ENCODE measurements at regions not wholly inside any gene's neighbourhood (a gene's known extent, or its start where the extent isn't known, plus 50 kb on each side); places are given as distances from the start of the nearest gene placed in this dataset.

- no peak for DNase-seq (ENCODE audit: extremely low read depth, insufficient read length)
Observed at GRCh38 chr18:76213991-76214390, 281.1 kb downstream of the ZNF516 start.

GRCh38 chr18:76212960-76213359 lies 282.1 kb downstream of the ZNF516 start:
- Histone ChIP-seq H3K27me3 (replicated peaks; ENCODE audit: control insufficient read depth, insufficient read depth, low read length) (no peaks in the 10 kb centered on the region), H3K36me3 (ENCODE audit: control insufficient read depth, insufficient read depth, low read length) (no peaks in the 10 kb centered on the region), H3K4me3 (replicated peaks; ENCODE audit: low read depth, low read length) (no peak overlapping the region)
- TF ChIP-seq, protein P1, sequence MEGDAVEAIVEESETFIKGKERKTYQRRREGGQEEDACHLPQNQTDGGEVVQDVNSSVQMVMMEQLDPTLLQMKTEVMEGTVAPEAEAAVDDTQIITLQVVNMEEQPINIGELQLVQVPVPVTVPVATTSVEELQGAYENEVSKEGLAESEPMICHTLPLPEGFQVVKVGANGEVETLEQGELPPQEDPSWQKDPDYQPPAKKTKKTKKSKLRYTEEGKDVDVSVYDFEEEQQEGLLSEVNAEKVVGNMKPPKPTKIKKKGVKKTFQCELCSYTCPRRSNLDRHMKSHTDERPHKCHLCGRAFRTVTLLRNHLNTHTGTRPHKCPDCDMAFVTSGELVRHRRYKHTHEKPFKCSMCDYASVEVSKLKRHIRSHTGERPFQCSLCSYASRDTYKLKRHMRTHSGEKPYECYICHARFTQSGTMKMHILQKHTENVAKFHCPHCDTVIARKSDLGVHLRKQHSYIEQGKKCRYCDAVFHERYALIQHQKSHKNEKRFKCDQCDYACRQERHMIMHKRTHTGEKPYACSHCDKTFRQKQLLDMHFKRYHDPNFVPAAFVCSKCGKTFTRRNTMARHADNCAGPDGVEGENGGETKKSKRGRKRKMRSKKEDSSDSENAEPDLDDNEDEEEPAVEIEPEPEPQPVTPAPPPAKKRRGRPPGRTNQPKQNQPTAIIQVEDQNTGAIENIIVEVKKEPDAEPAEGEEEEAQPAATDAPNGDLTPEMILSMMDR (IDR thresholded peaks at IDR 0.05; ENCODE audit: insufficient read depth, low read length, poor library complexity, severe bottlenecking), result no peak
- DNase-seq (ENCODE audit: extremely low read depth, insufficient read length), result no peak

More at GRCh38 chr18:76213991-76214390, 281.1 kb downstream of the ZNF516 start:
- TF ChIP-seq, protein P1 (IDR thresholded peaks at IDR 0.05; ENCODE audit: insufficient read depth, low read length, poor library complexity, severe bottlenecking), result no peak
- no peaks in the 10 kb centered on the region for H3K27me3 ChIP-seq (replicated peaks; ENCODE audit: control insufficient read depth, insufficient read depth, low read length)
- H3K36me3 ChIP-seq (ENCODE audit: control insufficient read depth, insufficient read depth, low read length), result no peaks in the 10 kb centered on the region
- H3K4me3 ChIP-seq (replicated peaks; ENCODE audit: low read depth, low read length), result no peak overlapping the region

- no peaks in the 10 kb centered on the region for H3K27me3 ChIP-seq (replicated peaks; ENCODE audit: control insufficient read depth, insufficient read depth, low read length)
- no peak overlapping the region for H3K4me3 ChIP-seq (replicated peaks; ENCODE audit: low read depth, low read length)
- TF ChIP-seq, protein P1 (IDR thresholded peaks at IDR 0.05; ENCODE audit: insufficient read depth, low read length, poor library complexity, severe bottlenecking), result no peak
- DNase-seq (ENCODE audit: extremely low read depth, insufficient read length), result no peak
- H3K36me3 ChIP-seq (ENCODE audit: control insufficient read depth, insufficient read depth, low read length), result no peaks in the 10 kb centered on the region
Observed at GRCh38 chr18:76209597-76209996, 285.4 kb downstream of the ZNF516 start.

- H3K27me3 ChIP-seq (replicated peaks; ENCODE audit: control insufficient read depth, insufficient read depth, low read length), result no peaks in the 10 kb centered on the region
- DNase-seq (ENCODE audit: extremely low read depth, insufficient read length), result no peak
- H3K36me3 ChIP-seq (ENCODE audit: control insufficient read depth, insufficient read depth, low read length), result no peaks in the 10 kb centered on the region
Observed at GRCh38 chr18:76208678-76209306, 286.2 kb downstream of the ZNF516 start.

GRCh38 chr18:76205906-76206305 lies 289.1 kb downstream of the ZNF516 start:
- DNase-seq (ENCODE audit: extremely low read depth, insufficient read length), result no peak
- TF ChIP-seq, protein P1 (IDR thresholded peaks at IDR 0.05; ENCODE audit: insufficient read depth, low read length, poor library complexity, severe bottlenecking), result no peak
- H3K36me3 ChIP-seq (ENCODE audit: control insufficient read depth, insufficient read depth, low read length), result no peaks in the 10 kb centered on the region
- H3K4me3 ChIP-seq (replicated peaks; ENCODE audit: low read depth, low read length), result no peak overlapping the region
- H3K27me3 ChIP-seq (replicated peaks; ENCODE audit: control insufficient read depth, insufficient read depth, low read length), result no peaks in the 10 kb centered on the region

More at GRCh38 chr18:76208678-76209306, 286.2 kb downstream of the ZNF516 start:
- peak overlapping the region; percentile 50 for H3K4me3 ChIP-seq (replicated peaks; ENCODE audit: low read depth, low read length)
- TF ChIP-seq, protein P1 (IDR thresholded peaks at IDR 0.05; ENCODE audit: insufficient read depth, low read length, poor library complexity, severe bottlenecking), result no peak

GRCh38 chr18:76203552-76203951 lies 291.5 kb downstream of the ZNF516 start:
- no peaks in the 10 kb centered on the region for H3K27me3 ChIP-seq (replicated peaks; ENCODE audit: control insufficient read depth, insufficient read depth, low read length)
- TF ChIP-seq, protein P1 (IDR thresholded peaks at IDR 0.05; ENCODE audit: insufficient read depth, low read length, poor library complexity, severe bottlenecking), result no peak

More at GRCh38 chr18:76203552-76203951, 291.5 kb downstream of the ZNF516 start:
- DNase-seq (ENCODE audit: extremely low read depth, insufficient read length), result no peak
- H3K36me3 ChIP-seq (ENCODE audit: control insufficient read depth, insufficient read depth, low read length), result no peaks in the 10 kb centered on the region
- H3K4me3 ChIP-seq (replicated peaks; ENCODE audit: low read depth, low read length), result no peak overlapping the region
